Stimulated activated CD8-positive, alpha-beta memory T cell treated with anti-CD3 and anti-CD28 coated beads, Interleukin-15, amount 100 ng/mL, for 48 hours (primary cell): ENCODE measurements at regions not wholly inside any gene's neighbourhood (a gene's known extent, or its start where the extent isn't known, plus 50 kb on each side); places are given as distances from the start of the nearest gene placed in this dataset.

Experiments used
- DNase-seq, 2 donors: peaks; one replicate each; pipeline ENCODE4 v3.0.0-alpha.2; 2020; ENCODE audit warnings: low read depth in 2 of 2

GRCh38 chr20:19077370-19078220 lies 134.8 kb upstream of the SLC24A3 start:
- DNase-seq: no peak

- no peak for DNase-seq
Measured at GRCh38 chr20:19078448-19079373, 133.7 kb upstream of the SLC24A3 start.

GRCh38 chr20:19079536-19080299 lies 132.7 kb upstream of the SLC24A3 start:
- DNase-seq: no peak

GRCh38 chr20:19081937-19082336 lies 130.5 kb upstream of the SLC24A3 start:
- no peak for DNase-seq

GRCh38 chr20:19083136-19083621 lies 129.3 kb upstream of the SLC24A3 start:
- no peak for DNase-seq

GRCh38 chr20:19090332-19090731 lies 122.1 kb upstream of the SLC24A3 start:
- DNase-seq: no peak

GRCh38 chr20:19094959-19095541 lies 117.4 kb upstream of the SLC24A3 start:
- DNase-seq: no peak

- no peak for DNase-seq
Measured at GRCh38 chr20:19095762-19096161, 116.7 kb upstream of the SLC24A3 start.

- DNase-seq: no peak
Measured at GRCh38 chr20:19096843-19097242, 115.6 kb upstream of the SLC24A3 start.

- no peak for DNase-seq
Measured at GRCh38 chr20:19098117-19098516, 114.3 kb upstream of the SLC24A3 start.

- no peak for DNase-seq
Measured at GRCh38 chr20:19098806-19099578, 113.5 kb upstream of the SLC24A3 start.

- DNase-seq: no peak
Measured at GRCh38 chr20:19099596-19100545, 112.6 kb upstream of the SLC24A3 start.

- DNase-seq: no peak
Measured at GRCh38 chr20:19100975-19101374, 111.5 kb upstream of the SLC24A3 start.

- no peak for DNase-seq
Measured at GRCh38 chr20:19104186-19104585, 108.3 kb upstream of the SLC24A3 start.

GRCh38 chr20:19108155-19108554 lies 104.3 kb upstream of the SLC24A3 start:
- no peak for DNase-seq

GRCh38 chr20:19110285-19110684 lies 102.2 kb upstream of the SLC24A3 start:
- DNase-seq: no peak

GRCh38 chr20:19110881-19111460 lies 101.5 kb upstream of the SLC24A3 start:
- DNase-seq: no peak

- no peak for DNase-seq
Measured at GRCh38 chr20:19112828-19113227, 99.6 kb upstream of the SLC24A3 start.

- no peak for DNase-seq
Measured at GRCh38 chr20:19113343-19113930, 99.0 kb upstream of the SLC24A3 start.
